Loucy (cell line): ENCODE measurements at regions not wholly inside any gene's neighbourhood (a gene's known extent, or its start where the extent isn't known, plus 50 kb on each side); places are given as distances from the start of the nearest gene placed in this dataset.

Experiments
- CTCF ChIP-seq: fragments of 200-600 bp; sonication (generic); conservative IDR thresholded peaks from 2 replicates; pipeline ENCODE4 v1.5.1; 2014; ENCODE audit warnings: mild to moderate bottlenecking, antibody characterized with exemption, low read length
- EZH2phosphoT487 ChIP-seq: fragments of 200-600 bp; IDR thresholded peaks from 2 replicates; pipeline ENCODE4 v1.6.1; 2018; ENCODE audit warnings: antibody characterized with exemption, mild to moderate bottlenecking, moderate library complexity, borderline replicate concordance

GRCh38 chr14:66137081-66137480 lies 349.1 kb upstream of the CCDC196 start:
- TF ChIP-seq CTCF = no peak
- no peak for TF ChIP-seq EZH2phosphoT487
